ENCODE measurements at regions not wholly inside any gene's neighbourhood (a gene's known extent, or its start where the extent isn't known, plus 50 kb on each side); places are given as distances from the start of the nearest gene placed in this dataset.
"Not testable (repeated sequence)": the region's sequence is repeated elsewhere in the genome, so short reads cannot be mapped to it uniquely, and the experiment has no call there.

DNA sequence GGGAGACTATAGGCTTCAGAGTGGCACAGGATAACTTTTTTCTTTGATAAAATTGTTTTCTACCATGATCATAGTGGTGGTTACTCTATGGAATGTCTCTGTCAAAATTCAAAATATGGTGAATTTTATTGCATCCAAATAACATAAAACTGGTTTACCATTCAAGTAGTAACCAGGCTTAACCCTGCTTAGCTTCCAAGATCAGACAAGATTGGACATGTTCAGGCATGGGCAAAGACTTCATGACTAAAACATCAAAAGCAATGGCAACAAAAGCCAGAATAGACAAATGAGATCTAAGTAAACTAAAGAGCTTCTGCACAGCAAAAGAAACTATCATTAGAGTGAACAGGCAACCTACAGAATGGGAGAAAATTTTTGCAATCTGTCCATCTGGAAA, 1070.1 kb upstream of the SLIT2 start:
- TF ChIP-seq, protein P1, sequence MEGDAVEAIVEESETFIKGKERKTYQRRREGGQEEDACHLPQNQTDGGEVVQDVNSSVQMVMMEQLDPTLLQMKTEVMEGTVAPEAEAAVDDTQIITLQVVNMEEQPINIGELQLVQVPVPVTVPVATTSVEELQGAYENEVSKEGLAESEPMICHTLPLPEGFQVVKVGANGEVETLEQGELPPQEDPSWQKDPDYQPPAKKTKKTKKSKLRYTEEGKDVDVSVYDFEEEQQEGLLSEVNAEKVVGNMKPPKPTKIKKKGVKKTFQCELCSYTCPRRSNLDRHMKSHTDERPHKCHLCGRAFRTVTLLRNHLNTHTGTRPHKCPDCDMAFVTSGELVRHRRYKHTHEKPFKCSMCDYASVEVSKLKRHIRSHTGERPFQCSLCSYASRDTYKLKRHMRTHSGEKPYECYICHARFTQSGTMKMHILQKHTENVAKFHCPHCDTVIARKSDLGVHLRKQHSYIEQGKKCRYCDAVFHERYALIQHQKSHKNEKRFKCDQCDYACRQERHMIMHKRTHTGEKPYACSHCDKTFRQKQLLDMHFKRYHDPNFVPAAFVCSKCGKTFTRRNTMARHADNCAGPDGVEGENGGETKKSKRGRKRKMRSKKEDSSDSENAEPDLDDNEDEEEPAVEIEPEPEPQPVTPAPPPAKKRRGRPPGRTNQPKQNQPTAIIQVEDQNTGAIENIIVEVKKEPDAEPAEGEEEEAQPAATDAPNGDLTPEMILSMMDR (IDR thresholded peaks at IDR 0.05) = not testable (repeated sequence)
- not testable (repeated sequence) for TF ChIP-seq POLR2A (IDR thresholded peaks at IDR 0.05)
